DMS 273 treated with DMSO at 0.1 percent for 48 hours (cell line): ENCODE measurements at regions not wholly inside any gene's neighbourhood (a gene's known extent, or its start where the extent isn't known, plus 50 kb on each side); places are given as distances from the start of the nearest gene placed in this dataset.

Source experiments
- DNase-seq: peaks from one replicate; lab custom pipeline; 2025; lab: John Stamatoyannopoulos, UW

DNA sequence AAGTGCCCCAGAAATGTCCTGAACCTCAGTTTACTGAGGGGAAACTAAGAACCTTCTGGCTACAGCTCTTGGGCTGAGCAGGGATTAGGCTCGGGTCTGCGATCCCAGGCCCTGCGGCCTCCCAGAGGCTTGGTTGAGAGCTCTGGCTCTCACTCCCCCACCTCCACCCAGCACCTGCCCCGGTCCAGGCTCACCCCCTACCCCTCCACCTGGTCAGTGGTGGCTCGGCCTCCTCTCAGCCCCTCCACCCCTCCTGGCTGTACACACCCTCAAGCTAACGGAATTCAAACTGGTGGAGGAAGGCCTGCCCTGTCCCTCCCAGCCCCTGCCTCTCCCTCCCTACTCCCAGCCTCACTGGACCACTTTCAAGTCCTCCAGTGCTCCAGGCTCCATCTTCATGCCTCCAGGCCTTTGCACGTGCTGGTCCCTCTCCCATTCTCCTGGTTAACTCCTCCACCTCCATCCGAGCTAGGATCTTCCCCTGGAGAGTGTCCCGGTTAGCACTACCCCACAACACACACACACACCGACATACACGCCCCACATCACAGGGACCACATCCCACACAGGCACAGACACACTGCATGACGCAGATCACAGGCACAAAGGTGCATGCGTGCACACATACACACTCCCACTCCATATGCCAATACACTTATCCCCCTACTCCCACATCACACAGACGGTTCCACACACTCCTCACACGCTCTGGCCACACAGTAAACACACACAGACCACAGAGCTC lies 130.9 kb downstream of the C9orf50 start:
- DNase-seq, result no peak

DNA sequence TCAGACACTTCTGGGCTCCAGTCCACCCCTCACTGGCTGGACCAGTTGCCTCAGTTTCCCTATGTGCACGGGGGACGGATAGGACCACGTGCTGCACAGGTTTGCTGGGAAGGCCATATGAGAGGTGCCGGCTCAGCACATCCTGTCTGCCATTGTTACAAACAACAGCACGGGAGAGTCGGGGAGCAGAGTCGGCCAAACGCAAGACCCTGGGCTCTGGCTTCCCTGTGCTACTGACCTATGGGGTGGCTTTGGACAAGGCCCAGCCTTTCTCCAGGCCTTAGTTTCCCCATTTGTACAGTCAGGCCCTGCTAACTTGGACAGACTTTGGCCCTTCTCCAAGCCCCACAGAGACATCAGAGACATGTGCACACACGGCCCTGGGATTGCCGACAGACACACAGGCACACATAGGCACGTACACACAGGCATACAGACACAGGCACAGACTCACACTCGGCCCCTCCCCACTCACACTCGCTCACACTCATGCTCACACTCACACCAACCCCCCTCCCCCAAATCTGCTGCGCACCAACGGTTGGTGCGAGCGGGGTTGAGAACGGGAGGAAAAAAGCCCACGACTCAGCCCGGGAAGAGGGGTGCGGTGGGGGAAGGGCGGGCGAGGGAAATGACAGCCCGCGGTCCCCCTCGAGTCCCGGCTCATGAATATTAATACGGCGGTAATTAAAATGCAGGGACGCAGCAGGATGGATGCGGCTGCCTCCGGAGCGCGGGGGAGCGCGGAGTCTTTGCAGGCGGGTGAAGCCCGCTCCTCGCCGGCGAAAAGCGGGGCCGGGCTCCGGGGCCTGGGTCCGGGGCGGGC lies 133.0 kb downstream of the C9orf50 start:
- DNase-seq, result peak; percentile 38

DNA sequence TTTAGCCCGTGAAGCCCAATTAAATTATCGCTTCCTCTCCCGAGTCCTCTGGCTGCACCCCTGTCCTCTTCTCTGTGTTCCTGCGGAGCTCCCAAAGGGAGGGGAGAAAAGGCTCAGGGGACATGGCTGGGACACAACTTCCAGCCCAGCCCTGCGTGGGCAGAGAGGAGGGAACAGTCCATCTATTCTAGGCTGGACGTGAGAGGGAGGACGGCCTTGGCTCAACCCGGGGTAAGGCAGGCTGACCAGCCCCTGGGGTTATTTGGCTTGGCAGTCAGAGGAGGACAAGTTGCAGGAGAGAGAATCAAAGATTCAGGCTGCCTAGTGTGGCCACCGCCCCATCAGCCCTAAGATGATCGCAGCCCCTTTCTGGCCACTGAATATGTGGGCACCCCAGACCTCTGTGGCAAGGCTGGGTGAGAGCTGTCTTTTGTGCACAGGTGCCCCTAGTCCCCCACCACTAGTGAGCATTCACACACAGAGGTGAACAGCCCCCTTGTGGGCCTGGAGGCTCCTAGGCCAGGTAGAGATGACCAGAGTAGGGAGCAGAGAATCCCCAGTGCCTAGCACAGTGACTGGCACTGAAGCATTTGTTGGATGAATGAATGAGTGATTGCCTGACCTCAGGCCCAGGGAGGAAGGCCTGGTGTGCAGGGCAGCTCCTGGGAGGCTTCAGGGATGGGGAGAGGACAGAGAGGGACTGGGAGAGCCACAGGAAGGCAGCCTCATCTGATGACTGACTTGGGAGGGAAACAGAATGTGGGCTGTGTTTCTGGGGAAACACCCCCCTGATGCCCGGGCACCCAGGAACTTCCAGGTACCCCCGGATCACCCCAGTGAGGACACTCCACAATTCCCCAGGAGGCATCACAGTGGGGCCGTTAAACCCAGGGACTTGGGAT lies 133.9 kb downstream of the C9orf50 start:
- DNase-seq, result no peak

GRCh38 chr9:129485145-129485774 lies 135.6 kb downstream of the C9orf50 start:
- DNase-seq, result no peak

DNA sequence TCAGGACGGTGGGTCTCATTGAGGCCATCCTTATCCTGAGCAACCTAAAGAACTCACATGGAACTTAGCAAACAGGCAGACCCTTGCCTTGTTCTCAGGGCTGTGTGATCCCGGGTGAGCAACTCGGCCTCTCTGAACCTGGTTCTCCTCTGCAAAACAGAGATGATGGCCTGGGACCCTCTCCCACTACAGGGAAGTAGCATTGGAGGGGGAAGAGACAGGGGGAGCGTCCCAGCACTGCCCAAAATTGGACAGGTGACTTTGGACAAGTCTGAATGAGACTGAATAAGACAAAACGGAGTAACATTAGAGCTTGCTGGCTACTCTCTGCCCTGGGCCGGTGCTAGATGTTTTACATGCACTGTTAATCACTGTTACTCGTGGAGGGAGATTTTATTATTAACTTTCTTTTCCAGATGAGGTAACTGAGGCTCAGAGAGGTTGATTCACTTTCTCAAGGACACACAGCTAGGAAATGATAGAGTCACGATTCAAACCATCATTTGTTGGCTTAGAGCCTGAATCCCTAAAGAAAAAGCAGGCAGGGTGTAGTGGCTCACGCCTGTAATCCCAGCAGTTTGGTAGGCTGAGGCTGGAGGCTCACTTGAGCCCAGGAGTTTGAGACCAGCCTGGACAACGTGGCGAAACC lies 136.4 kb downstream of the C9orf50 start:
- no peak for DNase-seq

DNA sequence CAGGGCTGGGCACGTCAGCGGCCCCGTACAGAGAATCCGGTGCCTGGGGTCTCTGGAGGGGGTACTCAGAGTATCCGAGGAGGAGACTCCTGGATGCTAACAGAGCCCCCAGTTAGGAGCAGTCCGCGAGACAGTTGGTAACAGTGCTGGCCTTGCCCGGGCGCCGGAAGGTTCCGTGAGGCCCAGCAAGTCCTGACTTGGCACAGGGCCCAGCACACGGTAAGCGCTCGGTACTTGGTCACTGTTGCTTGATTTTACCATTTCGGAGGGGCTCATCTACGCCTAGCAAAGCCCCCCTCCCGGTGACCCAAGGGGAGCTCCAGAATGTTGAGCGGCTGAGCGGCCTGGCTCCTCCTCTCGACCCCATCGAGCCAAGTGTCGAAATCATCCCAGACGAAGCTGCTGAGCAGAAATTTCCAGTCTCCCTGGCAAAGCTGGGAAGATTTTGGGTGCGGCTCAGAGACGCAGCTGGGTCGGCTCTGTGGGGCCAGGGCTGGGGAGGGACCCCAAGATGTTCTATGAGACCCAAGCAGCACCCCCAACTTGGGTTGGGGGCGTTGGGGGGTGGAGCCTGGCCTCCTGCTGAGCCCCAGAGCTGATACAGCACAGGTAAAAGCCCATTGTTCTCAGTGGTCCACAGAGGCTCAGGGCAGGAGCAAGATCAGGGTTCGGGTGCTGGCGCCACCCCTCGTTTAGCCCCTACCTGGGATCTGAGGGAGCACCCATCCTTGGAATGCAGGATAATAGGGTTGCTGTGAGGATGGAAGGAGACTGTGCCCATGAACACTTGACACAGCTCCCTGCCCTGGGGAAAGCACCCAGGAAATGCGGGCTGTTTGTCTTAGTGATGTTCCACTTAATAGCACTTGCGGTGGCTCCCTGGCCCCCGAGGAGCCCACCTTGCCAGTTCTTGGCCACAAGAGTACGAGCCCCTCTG lies 137.2 kb downstream of the C9orf50 start:
- no peak for DNase-seq

GRCh38 chr9:129482521-129483414 lies 138.1 kb downstream of the C9orf50 start:
- DNase-seq, result no peak

- DNase-seq, result no peak
Observed at GRCh38 chr9:129481810-129482511, 138.9 kb downstream of the C9orf50 start.

DNA sequence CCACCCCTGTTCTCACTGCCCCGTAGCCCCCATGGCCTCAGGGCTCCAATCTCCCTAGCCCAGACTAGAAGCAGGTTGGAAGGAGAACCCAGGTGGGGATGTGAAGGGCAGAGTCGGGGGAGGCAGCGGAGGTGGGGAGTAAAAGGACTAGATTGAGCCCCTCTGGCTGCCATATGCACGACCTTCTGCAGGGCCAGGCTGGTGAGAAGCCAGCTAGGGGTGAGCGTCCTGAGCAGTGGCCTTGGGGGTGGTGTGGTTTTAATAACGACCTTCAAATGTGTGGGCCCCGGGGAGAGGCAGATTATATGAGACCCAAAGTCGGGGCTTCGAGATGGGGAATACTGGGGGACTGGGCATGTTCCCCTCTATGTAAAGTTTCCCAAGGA lies 139.5 kb downstream of the C9orf50 start:
- DNase-seq, result no peak

- DNase-seq, result no peak
Observed at GRCh38 chr9:129480745-129481144, 140.2 kb downstream of the C9orf50 start.

DNA sequence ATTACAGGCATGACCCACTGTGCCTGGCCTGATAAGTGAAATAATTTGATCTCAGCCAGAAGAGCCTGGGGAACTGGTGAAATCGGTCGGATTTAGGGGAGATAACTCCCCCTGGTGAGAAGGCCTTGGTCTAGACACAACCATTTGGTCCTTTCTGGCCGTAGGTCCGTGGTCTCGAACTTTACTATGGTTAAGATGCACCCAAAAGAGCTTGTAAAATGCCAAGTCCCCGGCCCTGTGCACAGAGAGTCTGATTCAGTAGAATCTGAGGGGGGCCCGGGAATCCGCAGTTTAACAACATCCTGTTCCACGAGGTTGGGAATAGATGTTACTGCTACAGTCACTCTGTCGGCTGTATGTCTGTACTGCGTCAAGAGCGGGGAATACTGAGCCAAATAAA lies 140.7 kb downstream of the C9orf50 start:
- no peak for DNase-seq

DNA sequence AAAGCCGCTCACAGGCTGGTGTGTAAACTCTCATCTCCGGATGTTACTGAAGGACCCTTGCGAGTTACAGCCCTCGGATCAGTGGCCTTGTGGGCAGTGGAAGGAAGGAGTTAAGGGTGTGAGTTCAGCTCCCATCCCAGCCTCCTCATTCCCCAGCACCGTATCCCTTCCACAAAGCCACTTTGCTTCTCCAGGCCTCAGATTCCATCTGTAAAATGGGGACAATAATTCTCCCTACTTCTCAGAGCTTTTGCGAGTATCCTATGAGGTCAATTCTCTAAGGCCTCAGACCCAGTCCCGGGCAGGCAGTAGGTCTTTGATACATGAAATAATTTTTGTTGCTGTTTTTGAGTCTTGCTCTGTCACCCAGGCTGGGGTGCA lies 141.3 kb downstream of the C9orf50 start:
- DNase-seq, result no peak

- no peak for DNase-seq
Observed at GRCh38 chr9:129478961-129479630, 141.8 kb downstream of the C9orf50 start.

GRCh38 chr9:129478461-129478860 lies 142.4 kb downstream of the C9orf50 start:
- DNase-seq, result no peak

DNA sequence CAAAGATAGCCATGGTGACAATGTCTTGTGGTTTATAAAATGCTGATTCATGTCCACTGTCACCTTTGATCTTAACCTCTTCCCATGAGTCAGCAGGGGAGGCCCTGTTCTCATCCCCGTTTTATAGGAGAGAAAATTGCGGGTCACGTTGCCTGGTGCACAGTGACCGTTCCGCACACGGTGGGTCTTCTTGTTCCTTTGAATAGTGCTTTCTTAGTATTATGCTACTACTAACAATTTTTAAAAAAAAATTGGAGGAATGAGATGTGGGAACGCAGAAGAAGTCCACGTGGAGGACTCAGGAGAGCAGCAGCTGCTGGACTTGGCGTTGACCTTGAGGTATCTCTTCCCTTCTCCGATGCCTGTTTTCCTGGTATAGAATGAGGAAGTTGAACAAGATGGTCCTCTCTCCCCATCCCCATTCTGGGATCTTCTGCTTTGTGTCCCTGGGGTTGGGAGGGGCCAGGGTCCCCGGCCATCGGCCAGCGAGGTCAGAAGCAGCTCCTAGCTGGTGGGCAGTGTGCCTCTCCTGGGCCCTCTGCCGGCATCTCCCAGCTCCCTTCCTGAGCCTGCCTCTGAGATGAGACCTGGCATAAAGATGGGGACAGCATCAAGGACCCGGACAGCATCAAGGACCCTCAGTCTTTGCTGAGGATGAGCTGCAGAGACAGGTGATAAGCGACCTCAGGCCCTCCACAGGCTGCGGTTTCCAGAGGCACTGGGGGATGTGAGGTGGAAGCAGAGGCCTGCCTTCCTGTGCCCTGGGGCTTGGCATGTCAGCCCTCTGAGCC lies 143.9 kb downstream of the C9orf50 start:
- DNase-seq, result no peak

GRCh38 chr9:129474740-129475404 lies 146.0 kb downstream of the C9orf50 start:
- no peak for DNase-seq
